Activated T-helper 17 cell treated with anti-CD3 and anti-CD28 coated beads, Interleukin-2, amount 50 U/mL, for 72 hours (primary cell): ENCODE measurements at regions not wholly inside any gene's neighbourhood (a gene's known extent, or its start where the extent isn't known, plus 50 kb on each side); places are given as distances from the start of the nearest gene placed in this dataset.

Experiments
- ATAC-seq: fragments of 150-1000 bp; cut with Tn5 transposase; replicated peaks from 2 replicates; pipeline ENCODE4 v1.10.0; 2021; ENCODE audit warnings: mild to moderate bottlenecking, moderate library complexity
- H3K27ac Mint-ChIP-seq: one replicate; pipeline ENCODE4 v1.8.0; 2022; ENCODE audit warnings: mixed read lengths
- H3K27me3 Mint-ChIP-seq: one replicate; pipeline ENCODE4 v1.8.0; 2022; ENCODE audit warnings: mixed read lengths
- H3K36me3 Mint-ChIP-seq: one replicate; pipeline ENCODE4 v1.8.0; 2022; ENCODE audit warnings: low read depth, mild to moderate bottlenecking, mixed read lengths
- H3K4me1 Mint-ChIP-seq: one replicate; pipeline ENCODE4 v1.8.0; 2022; ENCODE audit warnings: mixed read lengths
- H3K4me3 Mint-ChIP-seq: one replicate; pipeline ENCODE4 v1.8.0; 2022; ENCODE audit warnings: mild to moderate bottlenecking, mixed read lengths
- H3K9me3 Mint-ChIP-seq: one replicate; pipeline ENCODE4 v1.8.0; 2022; ENCODE audit warnings: mixed read lengths

DNA sequence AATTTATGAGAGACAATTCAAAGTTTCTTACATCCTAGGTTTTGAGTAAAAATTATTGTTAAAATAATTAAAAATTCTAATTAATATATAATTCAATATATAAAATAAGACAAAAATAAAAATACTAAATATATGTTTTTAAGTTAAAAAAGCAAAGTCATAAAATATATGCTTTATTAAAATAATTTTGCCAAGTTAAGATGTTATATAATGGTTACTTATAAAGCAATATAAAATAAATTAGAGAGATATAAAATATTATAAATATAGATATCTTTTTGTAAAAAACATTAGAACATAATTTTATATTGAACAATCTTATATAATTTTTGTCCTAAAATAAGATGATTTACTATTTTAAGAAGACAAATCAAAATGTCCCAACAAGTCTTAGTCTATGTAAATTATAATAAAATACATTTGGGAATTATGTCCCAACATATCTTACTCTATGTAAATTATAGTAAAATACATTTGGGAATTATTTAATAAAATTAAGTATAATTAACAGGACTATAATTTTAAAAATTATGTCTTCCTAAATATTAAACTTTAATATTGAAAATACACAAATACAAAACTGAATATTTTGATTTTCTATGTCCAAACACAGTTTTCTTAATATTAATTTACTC lies 67.7 kb upstream of the TOP3B start:
- no peak for ATAC-seq
- no peaks in the 10 kb centered on the region for H3K36me3 Mint-ChIP-seq
- peaks cover 27% of the 10 kb centered on the region for H3K27me3 Mint-ChIP-seq
- H3K9me3 Mint-ChIP-seq, result no peaks in the 10 kb centered on the region
- no peak overlapping the region for H3K4me3 Mint-ChIP-seq
- no peak overlapping the region for H3K27ac Mint-ChIP-seq
- H3K4me1 Mint-ChIP-seq, result no peaks in the 10 kb centered on the region

DNA sequence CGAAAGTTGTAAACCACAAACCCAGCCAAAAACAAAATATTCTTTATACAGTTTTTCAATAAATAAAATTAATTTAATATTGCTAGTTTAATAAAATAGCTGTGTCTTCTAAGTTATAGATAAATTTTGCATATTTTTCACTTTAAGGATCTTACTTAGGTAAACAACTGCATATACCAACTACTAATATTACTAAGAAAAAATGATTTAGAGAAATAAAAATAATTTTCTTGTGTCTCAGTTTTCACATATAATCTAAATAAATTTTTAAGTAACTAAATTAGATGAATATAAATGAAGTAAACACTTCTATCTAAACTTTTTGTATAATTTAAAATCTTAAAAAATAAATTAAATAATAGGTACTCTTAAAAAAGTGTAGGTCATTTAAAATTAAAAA lies 67.1 kb upstream of the TOP3B start:
- no peak for ATAC-seq
- Mint-ChIP-seq H3K36me3 (no peaks in the 10 kb centered on the region), H3K4me1 (no peaks in the 10 kb centered on the region), H3K9me3 (no peaks in the 10 kb centered on the region), H3K4me3 (no peak overlapping the region), H3K27me3 (peaks cover 27% of the 10 kb centered on the region), H3K27ac (no peak overlapping the region)

DNA sequence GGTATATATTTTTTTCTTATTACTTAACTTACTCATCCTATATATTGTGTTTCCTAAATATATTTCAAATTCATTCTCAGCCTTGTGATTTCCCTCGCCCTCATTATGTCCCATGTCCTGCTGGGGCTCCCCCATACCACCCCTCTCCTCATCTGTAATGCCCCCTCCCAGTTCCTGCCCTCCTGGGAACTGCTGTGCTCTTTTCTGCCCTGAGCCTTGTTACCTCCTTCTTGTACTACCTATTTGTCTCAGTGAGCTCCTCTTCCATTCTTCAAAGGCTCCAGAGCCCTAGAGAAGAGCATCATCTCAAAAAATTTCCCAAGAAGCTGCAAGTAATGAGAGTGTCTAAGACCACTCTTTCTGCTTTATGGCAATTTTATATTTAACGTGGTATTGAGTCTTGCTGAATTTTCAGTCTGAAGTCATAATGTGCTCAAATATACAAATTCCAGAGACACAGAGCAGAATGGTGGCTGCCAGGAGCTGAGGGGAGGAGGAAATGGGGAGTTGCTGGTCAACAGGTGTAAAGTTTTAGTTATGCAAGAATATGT lies 66.5 kb upstream of the TOP3B start:
- ATAC-seq, result no peak
- Mint-ChIP-seq H3K27me3 (peaks cover 22% of the 10 kb centered on the region), H3K9me3 (no peaks in the 10 kb centered on the region), H3K4me3 (no peak overlapping the region), H3K36me3 (no peaks in the 10 kb centered on the region), H3K4me1 (no peaks in the 10 kb centered on the region), H3K27ac (no peak overlapping the region)

DNA sequence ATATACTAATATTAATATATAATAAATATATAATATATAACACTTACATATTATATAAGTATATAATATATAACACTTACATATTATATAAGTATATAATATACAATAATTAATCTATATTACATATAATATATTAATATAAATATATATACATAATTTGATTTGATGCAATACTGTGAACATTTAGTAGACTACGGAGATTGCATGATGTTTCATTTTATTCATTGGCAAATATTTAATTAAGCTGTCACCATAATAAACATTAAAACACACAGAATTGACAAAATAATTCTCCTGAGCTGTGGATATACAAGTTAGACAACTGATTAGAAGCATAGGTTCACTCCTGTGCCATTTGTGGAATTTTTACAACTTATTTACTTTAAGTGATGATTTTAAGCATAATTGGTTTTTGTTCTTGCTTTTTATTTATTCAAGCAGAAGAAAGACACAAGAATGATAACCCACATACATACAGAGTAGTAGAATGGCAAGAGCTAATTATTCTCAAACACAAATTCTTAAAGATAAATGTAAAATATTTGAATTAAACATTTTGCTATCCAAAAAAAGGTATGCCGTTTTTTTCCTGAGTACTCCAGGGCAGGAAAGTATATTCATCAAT lies 65.8 kb upstream of the TOP3B start:
- no peaks in the 10 kb centered on the region for H3K9me3 Mint-ChIP-seq
- H3K27ac Mint-ChIP-seq, result no peak overlapping the region
- H3K36me3 Mint-ChIP-seq, result no peaks in the 10 kb centered on the region
- H3K4me1 Mint-ChIP-seq, result no peaks in the 10 kb centered on the region
- H3K4me3 Mint-ChIP-seq, result no peak overlapping the region
- ATAC-seq, result no peak
- peaks cover 21% of the 10 kb centered on the region for H3K27me3 Mint-ChIP-seq

DNA sequence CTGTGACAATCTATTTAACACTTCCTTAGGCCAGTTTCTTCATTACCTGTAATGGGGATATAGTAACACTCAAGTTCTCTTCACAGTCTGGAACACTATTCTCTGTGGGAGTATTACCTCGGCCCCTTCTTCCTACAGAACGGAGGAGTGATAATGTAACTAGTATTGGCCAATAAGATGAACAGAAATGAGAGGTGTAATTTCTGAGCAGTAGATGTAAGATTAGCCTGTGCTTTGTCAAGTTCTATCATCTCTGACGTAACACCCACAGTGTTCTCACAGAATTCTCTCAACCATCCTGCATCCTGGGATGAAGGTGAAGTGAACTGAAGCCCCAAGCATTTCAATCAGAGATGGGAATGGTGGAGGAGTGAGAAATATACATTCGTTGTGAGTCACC lies 65.2 kb upstream of the TOP3B start:
- peaks cover 21% of the 10 kb centered on the region for H3K27me3 Mint-ChIP-seq
- H3K27ac Mint-ChIP-seq, result no peak overlapping the region
- no peaks in the 10 kb centered on the region for H3K36me3 Mint-ChIP-seq
- no peaks in the 10 kb centered on the region for H3K9me3 Mint-ChIP-seq
- ATAC-seq, result no peak
- H3K4me3 Mint-ChIP-seq, result no peak overlapping the region
- H3K4me1 Mint-ChIP-seq, result no peaks in the 10 kb centered on the region

DNA sequence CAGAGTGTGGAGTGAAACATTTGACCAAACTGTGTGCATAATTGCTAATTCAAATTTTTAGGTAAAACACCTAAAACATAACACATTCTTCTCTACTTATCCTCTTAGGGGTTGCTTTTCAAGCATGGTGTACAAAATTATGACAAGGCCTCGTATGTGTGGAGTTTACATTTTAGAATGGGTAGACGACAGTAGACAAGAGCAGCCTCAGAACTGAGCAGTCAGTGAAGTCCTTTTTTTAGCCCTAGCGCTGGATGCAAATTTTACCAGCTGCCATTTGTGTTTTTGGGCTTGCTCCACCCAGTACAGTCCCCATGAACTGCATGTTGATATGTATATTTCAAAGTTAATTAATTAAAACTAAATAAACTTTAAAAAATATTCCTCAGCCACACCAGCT lies 64.7 kb upstream of the TOP3B start:
- Mint-ChIP-seq H3K27ac (no peak overlapping the region), H3K27me3 (peaks cover 21% of the 10 kb centered on the region), H3K4me1 (no peaks in the 10 kb centered on the region), H3K36me3 (no peaks in the 10 kb centered on the region), H3K4me3 (no peak overlapping the region), H3K9me3 (no peaks in the 10 kb centered on the region)
- ATAC-seq, result no peak

DNA sequence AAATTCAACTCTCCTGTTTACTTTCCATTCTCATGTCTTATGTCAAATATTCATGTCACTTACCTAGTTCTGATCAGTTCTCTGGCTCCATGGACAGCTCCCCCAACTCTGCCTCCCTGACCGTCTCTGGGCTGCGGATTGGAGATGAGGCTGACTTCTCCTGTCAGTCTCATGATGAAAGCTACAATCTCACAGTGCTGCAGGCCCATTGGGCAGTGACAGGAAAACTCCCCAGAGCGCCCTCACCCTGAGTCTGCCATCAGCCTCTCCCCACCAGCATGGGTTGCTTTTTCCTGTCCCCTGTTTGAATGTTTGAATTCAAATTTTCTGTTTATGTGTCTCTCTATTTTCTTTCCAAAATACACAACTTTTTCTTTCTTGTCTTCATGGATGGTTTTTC lies 63.8 kb upstream of the TOP3B start:
- ATAC-seq, result no peak
- no peaks in the 10 kb centered on the region for H3K36me3 Mint-ChIP-seq
- no peak overlapping the region for H3K27ac Mint-ChIP-seq
- peaks cover 21% of the 10 kb centered on the region for H3K27me3 Mint-ChIP-seq
- H3K4me1 Mint-ChIP-seq, result no peaks in the 10 kb centered on the region
- H3K9me3 Mint-ChIP-seq, result no peaks in the 10 kb centered on the region
- H3K4me3 Mint-ChIP-seq, result no peak overlapping the region

DNA sequence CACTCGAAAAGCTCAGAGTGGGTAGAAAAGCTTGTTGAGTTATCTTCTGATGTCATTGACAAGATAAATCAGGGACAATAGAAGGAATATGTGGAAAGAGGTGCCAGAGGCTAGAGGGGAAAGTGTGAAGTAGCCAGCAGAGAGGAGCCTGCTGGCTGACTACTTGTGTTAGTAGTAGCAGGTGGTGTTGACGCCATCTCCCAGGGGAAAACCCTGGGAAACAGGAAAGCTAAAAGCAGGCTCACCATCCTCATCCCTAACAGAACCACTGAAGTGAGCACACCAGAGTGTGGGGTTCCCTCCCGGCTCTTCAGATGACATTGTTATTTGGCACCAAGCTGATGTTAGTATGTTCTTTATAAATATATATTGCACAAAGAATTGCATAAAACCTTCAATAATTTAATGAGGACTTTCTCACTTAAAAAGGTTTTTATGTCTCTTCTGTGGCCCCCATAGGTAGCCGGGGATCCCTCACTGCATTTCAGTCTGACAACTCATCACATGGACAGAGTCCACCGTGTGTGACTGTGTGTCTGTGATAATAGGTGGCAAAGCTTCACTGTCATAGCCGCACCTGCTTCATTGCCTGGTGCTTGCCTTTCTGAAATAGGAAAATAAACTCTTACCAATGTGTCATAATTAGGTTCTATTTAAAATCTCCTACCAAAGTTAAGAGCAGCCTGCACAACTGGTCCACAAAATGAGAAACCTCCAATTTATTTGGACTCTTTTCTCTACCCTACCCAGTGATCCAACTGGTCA lies 63.2 kb upstream of the TOP3B start:
- Mint-ChIP-seq H3K9me3 (no peaks in the 10 kb centered on the region), H3K27ac (no peak overlapping the region), H3K36me3 (no peaks in the 10 kb centered on the region), H3K27me3 (peaks cover 17% of the 10 kb centered on the region), H3K4me1 (no peaks in the 10 kb centered on the region), H3K4me3 (no peak overlapping the region)
- ATAC-seq, result no peak

DNA sequence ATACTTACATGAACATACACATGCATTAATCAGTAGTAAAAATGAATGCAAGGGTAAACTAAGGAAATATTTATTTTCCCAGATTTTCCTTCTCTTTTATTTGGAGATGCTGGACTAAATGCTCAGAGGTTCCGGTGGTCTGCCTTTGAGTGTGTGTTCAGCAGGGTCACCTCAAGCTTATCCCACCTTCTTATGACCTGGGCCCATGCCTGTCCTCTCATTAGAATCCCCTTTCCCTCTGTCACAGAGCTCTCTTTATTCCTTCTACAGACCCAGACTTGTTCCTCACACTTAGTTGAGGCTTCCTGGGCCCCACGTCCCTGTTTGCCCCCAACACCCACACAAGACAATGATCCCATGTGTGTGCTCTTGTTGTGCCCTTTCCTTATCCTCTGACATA lies 61.6 kb upstream of the TOP3B start:
- H3K4me3 Mint-ChIP-seq, result no peak overlapping the region
- no peaks in the 10 kb centered on the region for H3K4me1 Mint-ChIP-seq
- no peaks in the 10 kb centered on the region for H3K36me3 Mint-ChIP-seq
- no peaks in the 10 kb centered on the region for H3K9me3 Mint-ChIP-seq
- H3K27ac Mint-ChIP-seq, result no peak overlapping the region
- peaks cover 24% of the 10 kb centered on the region for H3K27me3 Mint-ChIP-seq
- no peak for ATAC-seq

DNA sequence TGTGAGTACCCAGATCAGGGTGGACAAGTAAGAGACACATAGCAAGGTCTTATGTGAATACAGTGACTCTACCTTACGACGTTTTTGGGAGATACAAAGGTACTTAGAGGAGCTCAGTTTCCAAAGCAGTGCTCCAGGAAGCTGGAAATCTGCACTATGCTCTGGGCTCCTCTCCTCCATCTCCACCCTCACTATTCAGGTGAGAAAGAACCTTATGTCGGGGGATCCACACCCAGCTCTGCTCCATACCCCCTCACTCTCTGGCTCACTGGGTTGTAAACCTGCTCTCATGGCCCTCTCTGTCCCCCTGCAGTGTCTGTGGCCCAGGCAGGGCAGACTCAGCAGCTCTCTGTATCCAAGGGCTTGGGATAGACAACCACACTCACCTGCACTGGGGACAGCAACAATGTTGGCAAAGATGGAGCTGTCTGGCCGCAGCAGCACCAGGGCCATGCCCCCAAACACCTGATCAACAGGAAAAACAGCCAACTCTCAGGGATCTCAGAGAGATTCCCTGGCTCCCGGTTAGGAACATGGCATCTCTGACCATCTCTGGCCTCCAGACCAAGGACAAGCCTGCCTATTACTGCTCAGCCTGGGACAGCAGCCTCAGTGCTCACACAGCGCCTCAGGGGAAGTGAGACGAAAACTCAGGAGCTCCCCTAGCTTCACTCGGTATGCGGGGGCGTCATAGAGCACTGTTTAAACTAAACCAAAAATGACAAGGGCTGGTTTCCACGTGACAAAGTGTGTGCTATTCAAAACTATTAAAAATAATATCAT lies 60.9 kb upstream of the TOP3B start:
- no peaks in the 10 kb centered on the region for H3K4me1 Mint-ChIP-seq
- no peak overlapping the region for H3K4me3 Mint-ChIP-seq
- H3K27me3 Mint-ChIP-seq, result peaks cover 20% of the 10 kb centered on the region
- no peak for ATAC-seq
- no peaks in the 10 kb centered on the region for H3K9me3 Mint-ChIP-seq
- no peak overlapping the region for H3K27ac Mint-ChIP-seq
- no peaks in the 10 kb centered on the region for H3K36me3 Mint-ChIP-seq

DNA sequence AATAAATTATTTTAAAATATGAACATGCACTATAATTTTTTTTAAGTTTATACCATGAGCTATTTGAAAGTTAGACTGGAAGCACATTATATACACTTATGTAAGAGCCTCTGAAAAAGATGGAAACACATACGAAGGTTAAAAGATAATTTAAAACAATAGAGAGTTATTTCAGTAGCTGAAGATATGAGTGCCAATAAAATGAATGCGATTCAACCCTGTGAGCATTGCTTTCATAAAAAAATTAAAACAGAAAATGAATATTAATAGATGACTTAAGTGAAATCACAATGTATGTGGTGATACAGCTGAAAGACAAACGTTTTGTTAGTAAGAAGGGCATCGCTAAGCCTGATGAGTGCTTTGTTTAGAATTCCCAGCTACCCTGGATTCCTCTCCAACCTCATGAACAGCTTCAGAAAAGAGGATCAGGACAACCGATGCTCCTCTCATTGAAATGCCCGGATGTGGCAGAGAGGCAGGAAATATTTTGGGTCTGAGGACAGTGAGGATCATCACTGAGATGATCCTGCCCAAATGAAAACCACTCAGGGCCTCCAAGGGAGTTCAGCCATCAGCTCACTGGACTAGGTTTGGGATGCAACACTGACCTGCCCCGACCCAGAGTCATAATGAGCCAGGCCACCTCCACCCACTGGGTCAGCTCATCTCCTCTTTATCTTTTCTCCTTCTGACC lies 60.2 kb upstream of the TOP3B start:
- Mint-ChIP-seq H3K36me3 (no peaks in the 10 kb centered on the region), H3K9me3 (no peaks in the 10 kb centered on the region), H3K27me3 (peaks cover 17% of the 10 kb centered on the region), H3K4me3 (no peak overlapping the region), H3K27ac (no peak overlapping the region), H3K4me1 (no peaks in the 10 kb centered on the region)
- no peak for ATAC-seq

DNA sequence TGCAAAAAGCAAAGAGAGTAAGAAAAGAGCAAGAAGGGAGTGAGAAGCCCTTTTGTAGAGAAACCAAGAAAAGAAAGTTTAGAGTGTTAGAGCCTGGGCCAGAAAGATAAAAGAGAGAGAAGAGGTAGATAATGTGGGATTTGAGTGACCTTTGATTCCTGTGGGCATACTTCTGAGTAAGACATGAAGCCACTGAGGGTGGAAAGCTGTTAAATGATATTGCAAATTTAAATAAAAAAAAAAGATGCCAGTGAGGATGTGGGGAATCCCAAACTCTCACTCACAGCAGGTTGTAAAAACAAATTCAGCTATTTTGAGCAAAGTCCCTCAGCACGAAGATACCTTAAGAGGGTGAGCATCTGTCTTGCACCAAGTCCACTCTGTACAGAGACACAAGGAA lies 59.4 kb upstream of the TOP3B start:
- H3K36me3 Mint-ChIP-seq, result no peaks in the 10 kb centered on the region
- no peaks in the 10 kb centered on the region for H3K9me3 Mint-ChIP-seq
- H3K27me3 Mint-ChIP-seq, result peaks cover 16% of the 10 kb centered on the region
- no peak overlapping the region for H3K27ac Mint-ChIP-seq
- no peak overlapping the region for H3K4me3 Mint-ChIP-seq
- ATAC-seq, result no peak
- no peaks in the 10 kb centered on the region for H3K4me1 Mint-ChIP-seq

DNA sequence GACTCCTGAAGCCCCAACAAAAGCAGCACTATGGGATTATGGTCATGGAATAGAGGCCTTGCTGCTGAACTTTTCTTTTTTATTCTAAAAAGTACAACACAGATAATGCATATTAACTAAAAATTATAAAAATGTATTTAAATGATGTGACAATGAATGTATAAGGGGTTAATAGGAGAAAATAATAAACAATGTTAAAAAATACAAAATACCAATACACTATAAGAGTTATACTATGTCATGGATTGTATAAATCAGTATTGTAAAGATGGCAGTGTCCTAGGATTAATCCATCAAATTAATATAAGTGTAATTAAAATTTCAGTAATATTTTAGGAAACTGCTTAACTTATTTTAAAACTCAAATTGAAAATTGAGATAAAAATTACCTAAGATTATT lies 58.3 kb upstream of the TOP3B start:
- H3K27ac Mint-ChIP-seq, result no peak overlapping the region
- H3K4me1 Mint-ChIP-seq, result no peaks in the 10 kb centered on the region
- no peak for ATAC-seq

DNA sequence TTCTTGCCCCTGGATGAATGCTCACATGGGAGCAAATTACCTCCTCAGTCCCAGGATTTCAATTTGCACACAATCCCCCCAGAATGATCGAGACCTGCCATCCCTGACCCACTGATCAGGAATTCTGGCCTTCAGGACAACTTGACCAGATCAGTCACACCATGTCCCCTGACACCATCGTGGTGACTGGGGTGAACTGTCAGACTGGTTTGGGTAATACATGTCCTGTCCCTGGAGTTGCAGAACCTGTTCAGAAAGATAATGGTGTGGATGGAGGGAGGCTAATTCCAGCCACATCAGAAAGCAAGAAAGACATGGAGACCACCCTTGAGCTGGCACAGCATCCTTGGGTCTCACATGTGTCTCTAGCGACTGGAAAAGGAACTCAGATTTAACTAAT lies 57.9 kb upstream of the TOP3B start:
- no peak overlapping the region for H3K27ac Mint-ChIP-seq
- H3K4me1 Mint-ChIP-seq, result no peaks in the 10 kb centered on the region
- H3K9me3 Mint-ChIP-seq, result no peaks in the 10 kb centered on the region
- no peak overlapping the region for H3K4me3 Mint-ChIP-seq
- no peaks in the 10 kb centered on the region for H3K36me3 Mint-ChIP-seq
- peaks cover 14% of the 10 kb centered on the region for H3K27me3 Mint-ChIP-seq
- ATAC-seq, result no peak

More for the DNA sequence above, 58.3 kb upstream of the TOP3B start:
- H3K4me3 Mint-ChIP-seq, result no peak overlapping the region
- no peaks in the 10 kb centered on the region for H3K36me3 Mint-ChIP-seq
- peaks cover 12% of the 10 kb centered on the region for H3K27me3 Mint-ChIP-seq
- no peaks in the 10 kb centered on the region for H3K9me3 Mint-ChIP-seq
